ENCODE measurements at regions not wholly inside any gene's neighbourhood (a gene's known extent, or its start where the extent isn't known, plus 50 kb on each side); places are given as distances from the start of the nearest gene placed in this dataset.

GRCh38 chr13:73531014-73531413, 472.2 kb downstream of the KLF5 start:
- Histone ChIP-seq H3K4me1 (ENCODE audit: control insufficient read depth, insufficient read depth, low read length) (no peaks in the 10 kb centered on the region), H3K36me3 (ENCODE audit: control insufficient read depth in 2 of 2, insufficient read depth in 1 of 2, low read length in 2 of 2) (no peaks in the 10 kb centered on the region), H3K9me3 (ENCODE audit: control insufficient read depth, insufficient read depth, low read depth, low read length) (no peaks in the 10 kb centered on the region), H3K27ac (ENCODE audit: extremely low read depth, low read depth, low read length) (no peak overlapping the region), H3K4me3 (ENCODE audit: low read depth, low read length) (no peak overlapping the region)
- ChIA-PET POLR2A (no interaction called here), CTCF (no interaction called here)
- no peak for TF ChIP-seq ZNF654 (tag by site-specific recombination; IDR thresholded peaks at IDR 0.05; ENCODE audit: low read depth)

GRCh38 chr13:73522937-73523336, 464.1 kb downstream of the KLF5 start:
- POLR2A ChIA-PET = no interaction called here

More at GRCh38 chr13:73522937-73523336, 464.1 kb downstream of the KLF5 start:
- Histone ChIP-seq H3K27ac (ENCODE audit: extremely low read depth, low read depth, low read length) (no peak overlapping the region), H3K9me3 (ENCODE audit: control insufficient read depth, insufficient read depth, low read depth, low read length) (no peaks in the 10 kb centered on the region), H3K36me3 (ENCODE audit: control insufficient read depth in 2 of 2, insufficient read depth in 1 of 2, low read length in 2 of 2) (no peaks in the 10 kb centered on the region), H3K4me1 (ENCODE audit: control insufficient read depth, insufficient read depth, low read length) (no peaks in the 10 kb centered on the region), H3K4me3 (ENCODE audit: low read depth, low read length) (no peak overlapping the region)
- TF ChIP-seq ZNF391 (tag by site-specific recombination; IDR thresholded peaks at IDR 0.05; ENCODE audit: borderline replicate concordance, low read depth) (no peak), ZBTB20 (tag by site-specific recombination; IDR thresholded peaks at IDR 0.05) (no peak), ZNF248 (tag by site-specific recombination; IDR thresholded peaks at IDR 0.05) (no peak), ZFP69B (tag by site-specific recombination; IDR thresholded peaks at IDR 0.05) (no peak), ZNF626 (tag by site-specific recombination; IDR thresholded peaks at IDR 0.05) (no peak), ZNF473 (tag by site-specific recombination; IDR thresholded peaks at IDR 0.05) (no peak), ZNF530 (tag by site-specific recombination; IDR thresholded peaks at IDR 0.05; ENCODE audit: low read depth) (no peak), YY1 (tag by site-specific recombination; IDR thresholded peaks at IDR 0.05) (no peak), ELK4 (IDR thresholded peaks at IDR 0.05; ENCODE audit: borderline replicate concordance, low read depth, low read length) (no peak), ZNF571 (tag by site-specific recombination; IDR thresholded peaks at IDR 0.05) (no peak), ZNF529 (tag by site-specific recombination; IDR thresholded peaks at IDR 0.05; ENCODE audit: insufficient replicate concordance) (no peak), ZNF518A (tag by site-specific recombination; conservative IDR thresholded peaks at IDR 0.05; ENCODE audit: low read depth) (no peak), ZNF514 (tag by site-specific recombination; IDR thresholded peaks at IDR 0.05) (no peak), ZNF169 (tag by site-specific recombination; IDR thresholded peaks at IDR 0.05) (no peak), HOXC10 (CRISPR knock-in tag; IDR thresholded peaks at IDR 0.05) (no peak)
- TF ChIP-seq, protein P1, sequence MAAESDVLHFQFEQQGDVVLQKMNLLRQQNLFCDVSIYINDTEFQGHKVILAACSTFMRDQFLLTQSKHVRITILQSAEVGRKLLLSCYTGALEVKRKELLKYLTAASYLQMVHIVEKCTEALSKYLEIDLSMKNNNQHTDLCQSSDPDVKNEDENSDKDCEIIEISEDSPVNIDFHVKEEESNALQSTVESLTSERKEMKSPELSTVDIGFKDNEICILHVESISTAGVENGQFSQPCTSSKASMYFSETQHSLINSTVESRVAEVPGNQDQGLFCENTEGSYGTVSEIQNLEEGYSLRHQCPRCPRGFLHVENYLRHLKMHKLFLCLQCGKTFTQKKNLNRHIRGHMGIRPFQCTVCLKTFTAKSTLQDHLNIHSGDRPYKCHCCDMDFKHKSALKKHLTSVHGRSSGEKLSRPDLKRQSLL (tag by site-specific recombination; IDR thresholded peaks at IDR 0.05) = no peak
- TF ChIP-seq, protein P2, sequence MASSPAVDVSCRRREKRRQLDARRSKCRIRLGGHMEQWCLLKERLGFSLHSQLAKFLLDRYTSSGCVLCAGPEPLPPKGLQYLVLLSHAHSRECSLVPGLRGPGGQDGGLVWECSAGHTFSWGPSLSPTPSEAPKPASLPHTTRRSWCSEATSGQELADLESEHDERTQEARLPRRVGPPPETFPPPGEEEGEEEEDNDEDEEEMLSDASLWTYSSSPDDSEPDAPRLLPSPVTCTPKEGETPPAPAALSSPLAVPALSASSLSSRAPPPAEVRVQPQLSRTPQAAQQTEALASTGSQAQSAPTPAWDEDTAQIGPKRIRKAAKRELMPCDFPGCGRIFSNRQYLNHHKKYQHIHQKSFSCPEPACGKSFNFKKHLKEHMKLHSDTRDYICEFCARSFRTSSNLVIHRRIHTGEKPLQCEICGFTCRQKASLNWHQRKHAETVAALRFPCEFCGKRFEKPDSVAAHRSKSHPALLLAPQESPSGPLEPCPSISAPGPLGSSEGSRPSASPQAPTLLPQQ (tag by site-specific recombination; IDR thresholded peaks at IDR 0.05) = no peak
- TF ChIP-seq, protein P3, sequence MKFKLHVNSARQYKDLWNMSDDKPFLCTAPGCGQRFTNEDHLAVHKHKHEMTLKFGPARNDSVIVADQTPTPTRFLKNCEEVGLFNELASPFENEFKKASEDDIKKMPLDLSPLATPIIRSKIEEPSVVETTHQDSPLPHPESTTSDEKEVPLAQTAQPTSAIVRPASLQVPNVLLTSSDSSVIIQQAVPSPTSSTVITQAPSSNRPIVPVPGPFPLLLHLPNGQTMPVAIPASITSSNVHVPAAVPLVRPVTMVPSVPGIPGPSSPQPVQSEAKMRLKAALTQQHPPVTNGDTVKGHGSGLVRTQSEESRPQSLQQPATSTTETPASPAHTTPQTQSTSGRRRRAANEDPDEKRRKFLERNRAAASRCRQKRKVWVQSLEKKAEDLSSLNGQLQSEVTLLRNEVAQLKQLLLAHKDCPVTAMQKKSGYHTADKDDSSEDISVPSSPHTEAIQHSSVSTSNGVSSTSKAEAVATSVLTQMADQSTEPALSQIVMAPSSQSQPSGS (tag by site-specific recombination; IDR thresholded peaks at IDR 0.05; ENCODE audit: low read depth) = no peak
- CTCF ChIA-PET = no interaction called here

Data from HEK293 (cell line).